SK-N-SH (cell line): ENCODE measurements at regions not wholly inside any gene's neighbourhood (a gene's known extent, or its start where the extent isn't known, plus 50 kb on each side); places are given as distances from the start of the nearest gene placed in this dataset.

Experiments
- CTCF ChIA-PET: fragments of 300-600, 350-600 bp; formaldehyde crosslinking; extraction: SDS; loops from one replicate; lab custom pipeline; 2021; lab: Yijun Ruan, JAX
- POLR2A ChIA-PET: fragments of 350-600 bp; sonication (Branson Sonifier 250); formaldehyde crosslinking; extraction: SDS; loops from one replicate; lab custom pipeline; 2020; ENCODE audit warnings: antibody characterized with exemption, inconsistent platforms; lab: Yijun Ruan, JAX
- DNase-seq: peaks from one replicate; pipeline ENCODE4 v3.0.0; 2012
- H2AFZ ChIP-seq: fragments of 200-600 bp; sonication (generic); 2 replicates; pipeline ENCODE4 v1.8.1; 2016; ENCODE audit warnings: antibody characterized with exemption, mild to moderate bottlenecking, low read depth
- H3F3A ChIP-seq: fragments of 200-600 bp; sonication (generic); replicated peaks from 2 replicates; pipeline ENCODE3; 2016; ENCODE audit warnings: antibody characterized with exemption, mild to moderate bottlenecking; ENCODE audit not compliant: insufficient read depth
- H3K27ac ChIP-seq, 2 experiments: fragments of 200-500 bp in 1 of 2; fragments of 200-600 bp in 1 of 2; sonication (Bioruptor generic) in 1 of 2; sonication (generic), shearing (Covaris generic) in 1 of 2; 2 replicates each; pipeline versions ENCODE4 v1.5.1 to v1.6.1; 2014 to 2016; ENCODE audit warnings: low read depth in 2 of 2, inconsistent platforms in 1 of 2, low read length in 1 of 2, mild to moderate bottlenecking in 1 of 2, mixed read lengths in 1 of 2
- H3K27me3 ChIP-seq: fragments of 200-600 bp; sonication (generic), shearing (Covaris generic); 2 replicates; pipeline ENCODE4 v1.6.1; 2016; ENCODE audit warnings: mixed run types; ENCODE audit not compliant: insufficient read depth
- H3K36me3 ChIP-seq, 2 experiments: fragments of 200-500 bp in 1 of 2; fragments of 200-600 bp in 1 of 2; sonication (Bioruptor generic) in 1 of 2; sonication (generic) in 1 of 2; replicated peaks in 1 of 2; 2 replicates each; pipeline versions ENCODE3 to v1.5.1; 2014 to 2016; ENCODE audit warnings: low read length in 1 of 2, mild to moderate bottlenecking in 1 of 2; ENCODE audit not compliant: insufficient read depth in 2 of 2, control insufficient read depth in 1 of 2
- H3K4me1 ChIP-seq, 2 experiments: fragments of 200-500 bp in 1 of 2; fragments of 200-600 bp in 1 of 2; sonication (Bioruptor generic) in 1 of 2; sonication (generic), shearing (Covaris generic) in 1 of 2; 2 replicates each; pipeline versions ENCODE4 v1.5.1 to v1.6.1; 2014 to 2016; ENCODE audit warnings: low read depth in 1 of 2, low read length in 1 of 2, mixed run types in 1 of 2; ENCODE audit not compliant: insufficient read depth in 2 of 2, control insufficient read depth in 1 of 2
- H3K4me2 ChIP-seq: fragments of 200-600 bp; sonication (generic), shearing (Covaris generic); 2 replicates; pipeline ENCODE4 v1.6.1; 2017; ENCODE audit warnings: mixed run types
- H3K4me3 ChIP-seq, 2 experiments: fragments of 200-500 bp in 1 of 2; fragments of 200-600 bp in 1 of 2; sonication (Bioruptor generic) in 1 of 2; sonication (generic), shearing (Covaris generic) in 1 of 2; 2 replicates each; pipeline versions ENCODE4 v1.5.1 to v1.8.1; 2014 to 2016; ENCODE audit warnings: low read depth in 2 of 2, inconsistent platforms in 1 of 2, low read length in 1 of 2, mild to moderate bottlenecking in 1 of 2, mixed read lengths in 1 of 2, moderate library complexity in 1 of 2
- H3K79me2 ChIP-seq: fragments of 200-600 bp; sonication (generic); 2 replicates; pipeline ENCODE4 v1.8.1; 2017; ENCODE audit warnings: mild to moderate bottlenecking; ENCODE audit not compliant: insufficient read depth
- H3K9ac ChIP-seq: fragments of 200-600 bp; sonication (generic); 2 replicates; pipeline ENCODE4 v1.6.1; 2017; ENCODE audit warnings: mixed run types
- H3K9me2 ChIP-seq: fragments of 200-600 bp; sonication (generic); 2 replicates; pipeline ENCODE4 v1.6.1; 2017; ENCODE audit warnings: mixed run types
- H3K9me3 ChIP-seq: fragments of 200-600 bp; sonication (generic); 2 replicates; pipeline ENCODE4 v1.6.1; 2017; ENCODE audit warnings: mixed run types, mild to moderate bottlenecking, moderate library complexity
- H4K20me1 ChIP-seq: fragments of 200-600 bp; sonication (generic); 2 replicates; pipeline ENCODE4 v1.6.1; 2017; ENCODE audit warnings: mild to moderate bottlenecking, mixed run types; ENCODE audit not compliant: insufficient read depth
- ELF1 ChIP-seq: IDR thresholded peaks from 2 replicates; pipeline ENCODE4 v1.4.0; 2012
- EP300 ChIP-seq, 2 experiments: IDR thresholded peaks; 2 replicates each; pipeline versions ENCODE4 v1.4.0 to v1.6.1; 2012; ENCODE audit warnings: borderline replicate concordance in 1 of 2, low read depth in 1 of 2, low read length in 1 of 2
- EZH2phosphoT487 ChIP-seq: fragments of 200-600 bp; sonication (generic); IDR thresholded peaks from 2 replicates; pipeline ENCODE4 v1.6.1; 2017; ENCODE audit warnings: low read depth, mixed run types, mild to moderate bottlenecking, antibody characterized with exemption, moderate library complexity, borderline replicate concordance
- FOSL2 ChIP-seq: IDR thresholded peaks from 2 replicates; pipeline ENCODE4 v1.4.0; 2012; ENCODE audit warnings: low read depth, mild to moderate bottlenecking, moderate library complexity, borderline replicate concordance
- POLR2AphosphoS5 ChIP-seq: IDR thresholded peaks from 2 replicates; pipeline ENCODE4 v1.6.1; 2012; ENCODE audit warnings: low read depth, low read length
- RCOR1 ChIP-seq: fragments of 150-350 bp; IDR thresholded peaks from 2 replicates; pipeline ENCODE4 v1.6.1; 2017; ENCODE audit warnings: antibody characterized with exemption, low read length
- REST ChIP-seq: IDR thresholded peaks from 2 replicates; pipeline ENCODE4 v1.6.1; 2012; ENCODE audit warnings: mild to moderate bottlenecking, low read depth, low read length, moderate library complexity
- TAF1 ChIP-seq: IDR thresholded peaks from 2 replicates; pipeline ENCODE4 v1.6.1; 2012; ENCODE audit warnings: low read depth, mild to moderate bottlenecking, low read length, moderate library complexity, borderline replicate concordance
- ZBTB33 ChIP-seq: IDR thresholded peaks from 2 replicates; pipeline ENCODE4 v1.4.0; 2012; ENCODE audit warnings: low read depth, borderline replicate concordance
- WGBS: methylation state at CpG from one replicate; pipeline ENCODE4 v1.1.6; 2017; ENCODE audit warnings: low lambda C conversion rate; 5-methylcytosine and 5-hydroxymethylcytosine counted together

GRCh38 chr14:85150166-85150565, 379.8 kb upstream of the FLRT2 start:
- no peak for TF ChIP-seq ZBTB33
- TF ChIP-seq FOSL2: no peak
- no peak for TF ChIP-seq ELF1
- no peak for TF ChIP-seq TAF1
- TF ChIP-seq EP300 (IDR thresholded peaks at IDR 0.05; ENCODE audit: borderline replicate concordance in 1 of 2, low read depth in 1 of 2, low read length in 1 of 2): no peak
- no peak for TF ChIP-seq POLR2AphosphoS5
- CTCF ChIA-PET: no interaction called here

GRCh38 chr14:85154714-85155113, 375.2 kb upstream of the FLRT2 start:
- Histone ChIP-seq H3K36me3 (no peaks in the 10 kb centered on the region), H3K27me3 (no peaks in the 10 kb centered on the region)
- POLR2A ChIA-PET: no interaction called here

More at GRCh38 chr14:85150166-85150565, 379.8 kb upstream of the FLRT2 start:
- Histone ChIP-seq H3K9me2 (no peaks in the 10 kb centered on the region), H3K79me2 (no peaks in the 10 kb centered on the region), H3K27me3 (no peaks in the 10 kb centered on the region; the same call in 1 of the 2 replicates), H3F3A (no peaks in the 10 kb centered on the region), H3K27ac (no peak overlapping the region), H3K4me3 (no peak overlapping the region), H3K4me2 (no peak overlapping the region), H2AFZ (no peak overlapping the region), H4K20me1 (no peaks in the 10 kb centered on the region), H3K36me3 (no peaks in the 10 kb centered on the region), H3K9ac (no peak overlapping the region), H3K4me1 (no peaks in the 10 kb centered on the region), H3K9me3 (no peaks in the 10 kb centered on the region)
- 18% methylated on average over 4 of the region's 4 CpGs for WGBS
- DNase-seq: no peak
- POLR2A ChIA-PET: no interaction called here

More at GRCh38 chr14:85154714-85155113, 375.2 kb upstream of the FLRT2 start:
- Histone ChIP-seq H4K20me1 (no peaks in the 10 kb centered on the region), H3K79me2 (no peaks in the 10 kb centered on the region), H3K4me1 (no peaks in the 10 kb centered on the region), H2AFZ (no peak overlapping the region), H3K4me3 (no peak overlapping the region), H3K9ac (no peak overlapping the region), H3K27ac (no peak overlapping the region), H3K9me3 (no peaks in the 10 kb centered on the region), H3F3A (no peaks in the 10 kb centered on the region), H3K4me2 (no peak overlapping the region), H3K9me2 (no peaks in the 10 kb centered on the region)
- TF ChIP-seq RCOR1: no peak
- TF ChIP-seq REST: no peak
- TF ChIP-seq FOSL2: no peak
- TF ChIP-seq EZH2phosphoT487: no peak
- no peak for DNase-seq
- WGBS: 5% methylated on average over 3 of the region's 3 CpGs
- CTCF ChIA-PET: interaction anchor here (0.7 kb wide), 1 partner anchor 519 kb away, joined by 3 read pairs; no protein-coding TSS in a partner anchor
